CD1c-positive myeloid dendritic cell (primary cell): ENCODE measurements at regions not wholly inside any gene's neighbourhood (a gene's known extent, or its start where the extent isn't known, plus 50 kb on each side); places are given as distances from the start of the nearest gene placed in this dataset.
A peak's percentile ranks its signal among the peaks of the same experiment; 100 is the strongest.
"Not testable (repeated sequence)": the region's sequence is repeated elsewhere in the genome, so short reads cannot be mapped to it uniquely, and the experiment has no call there.

Source experiments
- DNase-seq: peaks from one replicate; pipeline ENCODE4 v3.0.0-alpha.2; 2016; ENCODE audit errors: extremely low spot score

GRCh38 chrX:147468600-147468999 lies 443.1 kb upstream of the FMR1 start:
- no peak for DNase-seq

- peak; percentile 1 for DNase-seq
Observed at GRCh38 chrX:147476008-147476407, 435.7 kb upstream of the FMR1 start.

- DNase-seq, result no peak
Observed at GRCh38 chrX:147478899-147479298, 432.8 kb upstream of the FMR1 start.

GRCh38 chrX:147485207-147485606 lies 426.5 kb upstream of the FMR1 start:
- no peak for DNase-seq

GRCh38 chrX:147494365-147494764 lies 417.4 kb upstream of the FMR1 start:
- DNase-seq, result no peak

GRCh38 chrX:147498796-147499195 lies 412.9 kb upstream of the FMR1 start:
- DNase-seq, result no peak

- DNase-seq, result no peak
Observed at GRCh38 chrX:147522981-147523380, 388.7 kb upstream of the FMR1 start.

GRCh38 chrX:147533426-147533825 lies 378.3 kb upstream of the FMR1 start:
- no peak for DNase-seq

- no peak for DNase-seq
Observed at GRCh38 chrX:147537172-147537571, 374.5 kb upstream of the FMR1 start.

- DNase-seq, result not testable (repeated sequence)
Observed at GRCh38 chrX:147548023-147548422, 363.7 kb upstream of the FMR1 start.

- DNase-seq, result no peak
Observed at GRCh38 chrX:147550217-147550616, 361.5 kb upstream of the FMR1 start.

GRCh38 chrX:147559191-147559590 lies 352.5 kb upstream of the FMR1 start:
- no peak for DNase-seq

GRCh38 chrX:147565237-147565636 lies 346.5 kb upstream of the FMR1 start:
- DNase-seq, result no peak

- no peak for DNase-seq
Observed at GRCh38 chrX:147570483-147570882, 341.2 kb upstream of the FMR1 start.

GRCh38 chrX:147573266-147573665 lies 338.5 kb upstream of the FMR1 start:
- no peak for DNase-seq

GRCh38 chrX:147602176-147602696 lies 309.5 kb upstream of the FMR1 start:
- DNase-seq, result no peak

- no peak for DNase-seq
Observed at GRCh38 chrX:147626605-147627004, 285.1 kb upstream of the FMR1 start.

GRCh38 chrX:147635186-147635585 lies 276.5 kb upstream of the FMR1 start:
- DNase-seq, result no peak

- DNase-seq, result no peak
Observed at GRCh38 chrX:147637190-147637589, 274.5 kb upstream of the FMR1 start.

GRCh38 chrX:147646949-147647723 lies 264.6 kb upstream of the FMR1 start:
- no peak for DNase-seq

- DNase-seq, result no peak
Observed at GRCh38 chrX:147675819-147676218, 235.9 kb upstream of the FMR1 start.

GRCh38 chrX:147679356-147680005 lies 232.2 kb upstream of the FMR1 start:
- DNase-seq, result no peak

GRCh38 chrX:147680251-147680650 lies 231.5 kb upstream of the FMR1 start:
- peak; percentile 6 for DNase-seq
